Skeletal muscle cell (primary cell): ENCODE measurements at regions not wholly inside any gene's neighbourhood (a gene's known extent, or its start where the extent isn't known, plus 50 kb on each side); places are given as distances from the start of the nearest gene placed in this dataset.
"Not testable (repeated sequence)": the region's sequence is repeated elsewhere in the genome, so short reads cannot be mapped to it uniquely, and the experiment has no call there.

Experiments used
- DNase-seq: peaks from one replicate; pipeline ENCODE4 v3.0.0-alpha.2; 2010; ENCODE audit warnings: low read depth
- H3K4me3 ChIP-seq: 2 replicates; pipeline ENCODE4 v1.5.1; 2011; ENCODE audit warnings: low read depth, mild to moderate bottlenecking, control low read depth, low read length, moderate library complexity

- no peak overlapping the region for H3K4me3 ChIP-seq
- DNase-seq, result no peak
Measured at GRCh38 chr6:140285998-140286690, 911.7 kb upstream of the CITED2 start.

GRCh38 chr6:140285471-140285870 lies 911.0 kb upstream of the CITED2 start:
- DNase-seq, result peak; percentile 58
- no peak overlapping the region for H3K4me3 ChIP-seq

- no peak overlapping the region for H3K4me3 ChIP-seq
- no peak for DNase-seq
Measured at GRCh38 chr6:140284871-140285270, 910.4 kb upstream of the CITED2 start.

GRCh38 chr6:140283197-140283596 lies 908.7 kb upstream of the CITED2 start:
- H3K4me3 ChIP-seq, result no peak overlapping the region

GRCh38 chr6:140281767-140282166 lies 907.3 kb upstream of the CITED2 start:
- H3K4me3 ChIP-seq, result no peak overlapping the region
- DNase-seq, result no peak

More at GRCh38 chr6:140283197-140283596, 908.7 kb upstream of the CITED2 start:
- DNase-seq, result no peak

- no peak for DNase-seq
- H3K4me3 ChIP-seq, result no peak overlapping the region
Measured at GRCh38 chr6:140281236-140281635, 906.8 kb upstream of the CITED2 start.

- no peak for DNase-seq
- H3K4me3 ChIP-seq, result no peak overlapping the region
Measured at GRCh38 chr6:140276719-140277118, 902.3 kb upstream of the CITED2 start.

- DNase-seq, result no peak
- H3K4me3 ChIP-seq, result no peak overlapping the region
Measured at GRCh38 chr6:140276133-140276532, 901.7 kb upstream of the CITED2 start.

- H3K4me3 ChIP-seq, result no peak overlapping the region
- no peak for DNase-seq
Measured at GRCh38 chr6:140275725-140276124, 901.3 kb upstream of the CITED2 start.

- H3K4me3 ChIP-seq, result no peak overlapping the region
- DNase-seq, result no peak
Measured at GRCh38 chr6:140274548-140274947, 900.1 kb upstream of the CITED2 start.

- no peak for DNase-seq
- no peak overlapping the region for H3K4me3 ChIP-seq
Measured at GRCh38 chr6:140271759-140272377, 897.4 kb upstream of the CITED2 start.

- H3K4me3 ChIP-seq, result no peak overlapping the region
- no peak for DNase-seq
Measured at GRCh38 chr6:140269591-140270165, 895.2 kb upstream of the CITED2 start.

- H3K4me3 ChIP-seq, result no peak overlapping the region
- no peak for DNase-seq
Measured at GRCh38 chr6:140264431-140264830, 890.0 kb upstream of the CITED2 start.

GRCh38 chr6:140258302-140258701 lies 883.9 kb upstream of the CITED2 start:
- not testable (repeated sequence) for H3K4me3 ChIP-seq, DNase-seq

GRCh38 chr6:140256248-140256647 lies 881.8 kb upstream of the CITED2 start:
- no peak for DNase-seq
- H3K4me3 ChIP-seq, result no peak overlapping the region

- no peak for DNase-seq
- no peak overlapping the region for H3K4me3 ChIP-seq
Measured at GRCh38 chr6:140253096-140253495, 878.6 kb upstream of the CITED2 start.

GRCh38 chr6:140252099-140252498 lies 877.7 kb upstream of the CITED2 start:
- DNase-seq, result peak; percentile 19
- H3K4me3 ChIP-seq, result no peak overlapping the region

GRCh38 chr6:140245296-140246040 lies 871.0 kb upstream of the CITED2 start:
- no peak overlapping the region for H3K4me3 ChIP-seq
- no peak for DNase-seq

GRCh38 chr6:140237251-140237650 lies 862.8 kb upstream of the CITED2 start:
- no peak for DNase-seq

GRCh38 chr6:140236732-140237131 lies 862.3 kb upstream of the CITED2 start:
- DNase-seq, result no peak
- no peak overlapping the region for H3K4me3 ChIP-seq

More at GRCh38 chr6:140237251-140237650, 862.8 kb upstream of the CITED2 start:
- H3K4me3 ChIP-seq, result no peak overlapping the region
